Hematopoietic multipotent progenitor cell (in vitro differentiated cells): ENCODE measurements at regions not wholly inside any gene's neighbourhood (a gene's known extent, or its start where the extent isn't known, plus 50 kb on each side); places are given as distances from the start of the nearest gene placed in this dataset.
A peak's percentile ranks its signal among the peaks of the same experiment; 100 is the strongest.
"Not testable (repeated sequence)": the region's sequence is repeated elsewhere in the genome, so short reads cannot be mapped to it uniquely, and the experiment has no call there.

Source experiments
- DNase-seq, 3 donors: peaks; one replicate each; pipeline ENCODE4 v3.0.0-alpha.2; 2011 to 2015; ENCODE audit warnings: low read depth in 2 of 3, low spot score in 2 of 3

DNA sequence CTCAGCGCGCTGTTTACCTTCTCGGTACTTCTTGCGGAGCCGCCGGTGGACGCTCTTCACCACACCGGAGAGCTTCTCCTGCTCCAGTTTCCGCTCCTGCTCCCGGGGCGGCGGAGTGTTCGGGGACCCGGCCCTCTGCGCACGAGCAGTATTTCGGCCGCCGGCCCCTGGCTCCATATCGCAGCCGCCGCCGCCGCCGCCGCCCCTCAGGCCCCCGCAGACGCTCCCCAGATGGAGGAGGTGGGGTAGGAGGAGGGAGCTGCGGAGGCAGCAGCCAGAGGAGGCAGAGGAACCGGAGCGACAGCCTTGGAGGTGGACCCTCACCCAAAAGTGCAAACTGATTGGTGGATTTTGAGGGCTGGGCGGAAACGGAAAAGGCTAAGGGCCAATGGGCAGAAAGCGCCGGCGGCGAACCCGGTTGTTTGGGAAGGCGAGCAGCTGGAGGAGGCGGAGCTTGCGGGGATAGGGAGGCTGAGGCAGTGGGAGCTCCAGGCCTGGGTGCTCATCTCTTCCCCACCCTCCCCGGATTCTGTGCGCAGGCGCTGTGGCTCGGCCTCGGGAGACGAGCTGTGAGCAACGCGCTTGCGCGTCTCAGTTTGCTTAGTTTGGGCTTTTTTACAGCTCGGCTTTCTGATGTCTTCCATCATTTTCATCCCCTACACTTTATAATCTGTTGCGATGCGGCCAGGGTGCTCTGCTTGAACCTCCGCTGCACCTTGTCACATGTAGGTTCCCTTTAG is 146.9 kb downstream of the GPR85 start:
- DNase-seq, result peak; percentile 96 to 100 (median 99)

DNA sequence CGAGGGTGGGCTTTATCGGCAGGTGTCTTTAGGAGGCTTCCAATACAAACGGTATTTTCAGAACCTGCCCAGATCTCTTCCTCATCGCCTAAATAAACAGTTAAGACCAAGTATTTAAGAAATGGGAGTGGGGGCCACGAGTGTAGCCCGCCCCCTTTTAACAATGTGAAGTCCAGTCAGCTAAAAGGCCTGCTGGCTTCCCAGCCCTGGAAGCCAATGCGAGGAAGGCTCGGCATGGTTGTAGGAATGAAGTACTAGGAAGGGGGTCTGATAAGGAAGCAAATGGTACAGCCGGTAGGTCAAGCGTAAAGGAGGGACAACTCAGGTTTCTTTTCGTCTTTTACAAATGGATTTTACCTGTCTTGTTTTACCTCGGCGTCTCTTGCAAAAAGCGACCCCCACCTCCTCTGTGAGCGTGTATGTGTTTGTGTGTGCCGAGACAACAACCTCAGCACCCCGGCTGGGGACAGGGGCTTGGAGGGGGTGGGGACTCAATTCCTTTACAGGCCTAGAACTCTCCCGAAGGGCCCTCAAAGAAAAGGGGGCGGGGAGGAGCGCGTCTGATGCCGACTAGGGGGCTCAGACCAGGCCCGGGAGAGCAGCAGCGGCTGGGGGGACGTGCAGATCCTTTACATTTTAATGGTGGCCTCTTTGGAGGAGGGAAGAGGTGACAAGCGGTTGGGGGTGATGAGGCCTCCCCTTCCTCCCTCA is 147.6 kb downstream of the GPR85 start:
- peak; percentile 5 to 66 (median 49) for DNase-seq

DNA sequence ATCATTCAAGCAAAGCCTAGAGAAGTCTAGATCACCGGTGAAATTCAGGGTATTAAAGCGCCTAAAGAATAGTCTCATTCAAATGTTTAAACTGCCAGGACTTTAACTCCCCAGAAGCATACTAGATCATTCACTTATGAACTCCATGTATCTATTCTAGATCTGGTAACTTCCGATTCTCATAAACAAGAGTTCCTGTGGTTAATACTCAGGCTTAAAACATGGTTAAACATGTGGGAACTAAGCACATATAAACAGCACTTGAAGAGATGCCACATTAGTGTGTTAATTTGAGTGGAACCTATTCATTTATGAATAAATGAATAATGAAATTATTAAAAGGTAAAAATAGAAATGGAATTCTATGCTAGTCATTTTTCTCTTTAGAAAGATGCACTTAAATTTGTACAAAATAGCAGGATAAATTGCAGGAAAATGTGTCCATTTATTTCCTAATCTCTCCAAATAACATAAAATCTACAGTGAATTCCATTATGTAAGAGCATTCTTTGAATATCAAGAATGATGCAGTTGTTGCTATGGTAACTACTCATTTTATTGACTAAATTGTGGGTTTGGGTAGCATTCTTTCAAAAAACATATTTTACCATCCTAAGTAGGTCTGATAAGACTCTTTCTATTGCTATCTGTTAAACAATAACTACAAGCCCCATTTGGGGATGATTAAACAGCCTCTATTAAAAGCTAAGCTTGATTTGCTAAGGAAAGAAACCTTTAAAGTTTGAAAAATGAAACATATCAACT is 147.6 kb upstream of the TMEM168 start:
- peak in 1 of 3 donors; percentile 10 for DNase-seq

DNA sequence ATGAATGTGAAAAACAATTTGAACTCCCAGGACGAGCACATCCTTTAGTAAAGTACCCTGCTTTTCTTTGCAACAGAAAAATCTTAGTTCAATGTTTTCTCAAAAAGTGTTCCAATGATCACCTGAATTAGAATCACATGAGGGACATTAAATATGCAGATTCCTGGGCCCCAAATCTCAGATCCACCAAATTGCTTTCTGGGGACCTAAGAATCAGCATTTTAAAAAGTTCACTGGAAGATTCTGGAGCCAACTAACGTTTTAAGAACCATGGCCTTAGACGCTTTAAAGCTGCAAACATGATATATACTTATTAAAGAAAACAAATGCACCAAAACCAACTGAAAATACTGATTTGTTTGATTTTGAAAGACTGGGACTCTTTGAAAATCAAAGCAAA is 143.4 kb upstream of the TMEM168 start:
- DNase-seq, result no peak

DNA sequence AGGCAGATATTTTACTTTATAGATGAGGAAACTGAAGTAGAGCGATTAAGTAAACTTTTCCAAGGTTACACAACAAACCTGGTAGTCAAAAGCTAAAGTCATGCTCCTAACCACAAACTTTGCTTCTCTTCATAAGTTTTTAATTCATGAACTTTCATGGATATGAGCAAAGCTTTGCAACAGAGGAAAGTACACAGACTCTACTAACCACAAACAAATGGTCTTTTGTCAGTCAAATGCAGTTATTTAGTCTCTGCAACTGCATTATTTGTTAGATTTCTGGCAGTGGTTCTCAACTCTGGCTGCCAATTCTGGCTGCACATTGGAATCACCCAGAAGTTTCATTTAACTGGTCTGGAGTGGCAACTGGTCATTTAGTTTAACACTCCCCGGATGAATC is 140.6 kb upstream of the TMEM168 start:
- peak in 1 of 3 donors; percentile 28 for DNase-seq

DNA sequence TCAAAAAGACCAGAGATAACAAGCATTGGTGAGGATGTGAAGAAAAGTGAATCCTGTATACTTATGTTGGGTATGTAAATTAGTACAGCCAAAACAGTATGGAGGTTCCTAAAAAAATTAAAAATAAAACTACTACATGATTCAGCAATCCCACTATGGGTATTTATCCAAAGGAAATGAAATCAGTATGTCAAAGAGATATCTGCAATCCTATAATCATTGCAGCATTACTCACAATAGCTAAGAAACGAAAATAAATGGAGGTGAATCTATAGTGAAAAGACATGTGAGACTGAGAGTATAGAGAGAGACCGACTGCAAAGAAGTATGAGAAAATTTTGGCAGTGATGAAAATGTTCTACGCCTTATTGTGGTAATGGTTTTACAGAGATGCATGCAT is 139.2 kb upstream of the TMEM168 start:
- no peak for DNase-seq

DNA sequence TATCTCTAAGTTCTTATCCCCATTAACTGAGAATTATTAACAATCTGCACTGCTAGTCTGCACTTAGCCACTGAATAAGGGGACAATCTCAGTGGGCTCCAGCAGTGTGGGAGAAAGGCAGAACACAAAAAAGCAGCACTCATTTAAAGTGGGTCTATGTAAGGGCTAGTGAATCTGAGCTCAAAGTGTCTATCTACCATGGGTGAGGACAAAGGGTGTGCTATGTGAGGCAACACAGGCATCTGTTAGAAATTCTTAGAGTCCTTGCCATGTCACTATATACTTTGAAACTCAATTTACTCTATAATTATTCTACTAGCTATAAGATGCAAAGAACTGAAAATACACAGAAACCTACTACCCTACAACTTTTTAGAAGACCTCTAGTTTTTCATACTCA is 135.8 kb upstream of the TMEM168 start:
- no peak for DNase-seq

DNA sequence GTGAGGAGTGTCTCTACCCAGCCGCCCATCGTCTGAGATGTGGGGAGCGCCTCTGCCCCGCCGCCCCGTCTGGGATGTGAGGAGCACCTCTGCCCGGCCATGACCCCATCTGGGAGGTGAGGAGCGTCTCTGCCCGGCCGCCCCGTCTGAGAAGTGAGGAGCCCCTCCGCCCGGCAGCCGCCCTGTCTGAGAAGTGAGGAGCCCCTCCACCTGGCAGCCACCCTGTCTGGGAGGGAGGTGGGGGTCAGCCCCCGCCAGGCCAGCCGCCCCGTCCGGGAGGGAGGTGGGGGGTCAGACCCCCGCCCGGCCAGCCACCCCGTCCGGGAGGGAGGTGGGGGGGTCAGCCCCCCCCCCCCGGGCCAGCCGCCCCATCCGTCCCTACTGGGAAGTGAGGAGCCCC is 132.4 kb upstream of the TMEM168 start:
- DNase-seq, result not testable (repeated sequence)

DNA sequence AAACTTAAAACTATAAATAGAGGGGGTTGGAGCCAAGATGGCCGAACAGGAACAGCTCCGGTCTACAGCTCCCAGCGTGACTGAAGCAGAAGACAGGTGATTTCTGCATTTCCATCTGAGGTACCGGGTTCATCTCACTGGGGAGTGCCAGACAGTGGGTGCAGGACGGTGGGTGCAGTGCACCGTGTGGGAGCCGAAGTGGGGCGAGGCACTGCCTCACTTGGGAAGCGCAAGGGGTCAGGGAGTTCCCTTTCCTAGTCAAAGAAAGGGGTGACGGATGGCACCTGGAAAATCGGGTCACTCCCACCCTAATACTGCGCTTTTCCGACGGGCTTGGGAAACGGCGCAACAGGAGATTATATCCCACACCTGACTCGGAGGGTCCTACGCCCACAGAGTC is 126.2 kb upstream of the TMEM168 start:
- DNase-seq, result not testable (repeated sequence)

DNA sequence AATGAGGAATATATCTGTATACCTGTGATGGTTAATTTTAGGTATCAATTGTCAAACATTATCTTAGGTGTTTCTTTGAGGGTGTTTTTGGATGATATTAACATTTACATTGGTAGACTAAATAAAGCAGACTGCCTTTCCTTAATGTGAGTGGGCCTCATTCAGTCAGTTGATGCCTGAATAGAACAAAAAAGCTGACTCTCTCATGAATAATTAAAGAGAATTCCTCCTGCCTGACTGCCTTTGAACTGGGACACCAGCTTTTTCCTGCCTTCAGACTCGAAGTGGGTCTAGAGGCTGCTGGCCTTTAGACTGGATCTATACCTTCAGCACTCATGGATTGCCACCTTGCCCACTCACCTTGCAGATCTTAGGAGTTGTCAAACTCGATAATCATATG is 117.9 kb upstream of the TMEM168 start:
- no peak for DNase-seq

DNA sequence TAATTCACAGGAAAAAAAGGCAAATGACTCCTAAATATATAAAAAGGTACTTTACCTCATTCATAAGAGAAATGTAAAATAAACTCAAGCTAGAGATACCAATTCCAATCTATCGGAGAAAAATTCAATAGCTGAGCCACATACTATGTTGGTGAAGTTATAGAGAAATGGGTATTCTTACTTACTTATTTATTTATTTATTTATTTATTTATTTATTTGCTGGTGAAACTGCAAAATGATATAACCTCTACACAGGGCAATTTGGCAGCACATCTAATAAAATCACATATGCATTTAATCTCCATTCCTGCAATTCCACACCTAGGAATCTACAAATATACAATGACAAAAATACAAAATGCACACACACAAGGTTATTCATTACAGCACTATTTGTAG is 117.5 kb upstream of the TMEM168 start:
- DNase-seq, result no peak

DNA sequence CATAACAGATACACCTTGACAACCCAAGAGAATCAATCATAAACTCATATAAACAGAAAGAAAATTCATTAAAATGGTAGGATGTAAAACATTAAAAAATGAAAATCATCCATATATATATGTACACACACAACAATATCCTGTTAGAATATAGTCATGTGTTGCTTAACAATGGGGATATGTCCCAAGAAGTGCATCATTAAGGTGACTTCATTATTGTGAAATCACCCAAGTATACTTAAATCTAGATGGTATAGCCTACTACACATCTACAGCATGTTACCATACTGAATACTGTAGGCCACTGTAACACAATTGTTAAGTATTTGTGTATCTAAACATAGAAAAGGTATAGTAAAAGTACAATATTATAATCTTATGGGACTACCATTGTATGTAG is 115.8 kb upstream of the TMEM168 start:
- DNase-seq, result no peak

DNA sequence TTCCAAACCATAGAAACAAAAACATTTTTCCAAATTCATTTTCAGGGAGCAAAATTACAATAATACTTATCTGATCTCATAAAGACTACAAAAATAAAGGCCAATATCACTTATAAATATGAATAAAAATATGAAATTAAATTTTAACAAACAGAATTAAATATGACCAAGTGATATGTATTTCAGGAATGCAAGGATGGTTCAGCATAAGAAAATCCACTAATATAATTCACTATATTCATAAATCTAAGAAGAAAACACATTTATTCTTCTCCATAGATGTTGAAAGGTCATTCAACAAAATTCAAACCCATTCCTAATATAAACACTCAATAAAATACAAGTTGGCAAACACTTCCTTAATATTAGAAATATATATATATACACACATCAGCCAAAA is 115.2 kb upstream of the TMEM168 start:
- DNase-seq, result no peak

DNA sequence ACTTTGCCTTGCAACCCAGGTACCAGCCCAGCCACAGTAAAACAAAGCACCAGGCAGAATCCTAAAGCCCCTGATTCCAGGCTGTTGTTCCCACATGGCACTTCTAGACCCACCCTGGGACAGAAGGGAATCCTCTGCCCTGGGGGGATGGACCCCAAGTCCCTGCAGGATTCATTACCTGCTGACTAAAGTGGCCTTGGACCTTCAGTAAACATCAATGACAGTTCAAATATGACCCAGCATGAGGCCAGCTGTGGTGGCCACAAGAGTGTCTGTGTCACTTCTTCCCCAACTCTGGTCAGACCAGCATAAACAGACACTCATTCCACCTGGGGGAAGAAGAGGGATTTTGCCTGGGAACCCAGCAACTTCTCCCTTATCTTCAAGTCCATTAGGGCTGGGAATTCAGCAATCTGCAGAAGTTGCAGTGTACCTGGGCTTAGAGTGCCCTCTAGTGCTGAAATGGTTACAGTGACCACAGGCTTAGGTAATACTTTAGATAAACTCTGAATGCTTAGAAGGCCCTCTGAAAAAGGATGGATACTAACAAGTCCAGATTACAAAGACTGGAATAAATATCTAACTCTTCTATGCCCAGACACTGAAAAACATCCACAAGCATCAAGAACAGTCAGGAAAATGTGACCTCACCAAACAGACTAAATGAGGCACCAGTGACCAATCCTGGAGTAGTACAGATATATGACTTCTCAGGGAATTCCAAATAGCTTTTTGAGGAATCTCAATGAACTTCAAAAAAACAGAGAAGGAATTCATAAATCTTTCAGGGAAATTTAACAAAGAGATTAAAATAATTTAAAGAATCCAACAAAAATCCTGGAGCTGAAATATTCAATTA is 108.5 kb upstream of the TMEM168 start:
- DNase-seq, result peak in 2 of 3 donors; percentile 62 to 80

DNA sequence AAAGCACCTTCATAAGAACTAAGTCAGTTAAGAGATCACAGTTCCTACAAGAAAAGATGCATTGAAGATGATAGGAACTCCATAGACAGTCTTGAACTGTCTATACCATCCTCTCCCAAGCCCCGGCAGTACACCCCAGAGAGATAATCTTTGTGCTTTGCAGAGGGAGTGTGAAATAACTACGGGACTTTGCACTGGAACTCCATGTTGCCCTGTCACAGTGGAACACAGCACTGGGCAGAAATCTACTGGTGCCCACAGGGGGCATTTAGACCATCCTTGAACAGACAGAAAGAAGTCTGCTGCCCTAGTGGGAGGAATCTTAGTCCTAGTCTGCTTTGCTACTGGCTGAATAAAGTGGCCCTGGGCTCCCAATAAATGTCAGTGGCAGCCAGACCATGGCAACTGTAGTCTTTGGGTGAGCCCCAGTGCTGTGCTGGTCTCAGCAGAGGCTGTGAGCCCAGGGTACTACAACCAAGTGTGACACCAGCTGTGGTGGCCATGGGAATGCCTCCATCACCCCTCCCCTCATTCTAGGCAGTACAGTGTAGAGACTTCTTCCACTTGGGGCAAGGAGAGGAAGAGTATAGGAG is 107.7 kb upstream of the TMEM168 start:
- DNase-seq, result no peak

DNA sequence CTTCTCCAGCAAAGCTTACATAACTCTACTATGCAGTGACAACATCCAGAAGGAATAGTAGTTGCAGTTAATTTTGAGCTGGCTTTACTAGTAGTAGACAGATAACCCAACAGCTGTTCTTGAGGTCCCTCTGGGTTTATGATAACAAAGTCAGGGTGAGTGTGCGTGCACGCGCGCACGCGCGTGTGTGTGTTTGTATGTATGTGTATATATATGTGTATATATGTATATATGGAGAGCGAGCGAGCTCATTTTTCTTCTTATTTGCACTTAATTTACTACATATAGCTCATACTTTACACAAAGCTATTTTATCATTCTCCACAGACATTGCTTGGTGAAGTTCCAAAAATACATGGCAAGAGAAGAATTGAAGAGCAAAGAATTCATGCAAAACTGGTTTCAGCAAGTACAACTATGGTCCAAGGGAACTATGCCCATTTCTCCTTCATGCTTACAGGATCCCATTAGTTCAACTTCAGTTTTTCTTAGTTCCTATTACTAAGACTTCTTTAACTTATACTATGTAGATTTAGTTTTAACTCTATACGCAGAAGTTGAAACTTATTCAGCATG is 105.9 kb upstream of the TMEM168 start:
- DNase-seq, result no peak

DNA sequence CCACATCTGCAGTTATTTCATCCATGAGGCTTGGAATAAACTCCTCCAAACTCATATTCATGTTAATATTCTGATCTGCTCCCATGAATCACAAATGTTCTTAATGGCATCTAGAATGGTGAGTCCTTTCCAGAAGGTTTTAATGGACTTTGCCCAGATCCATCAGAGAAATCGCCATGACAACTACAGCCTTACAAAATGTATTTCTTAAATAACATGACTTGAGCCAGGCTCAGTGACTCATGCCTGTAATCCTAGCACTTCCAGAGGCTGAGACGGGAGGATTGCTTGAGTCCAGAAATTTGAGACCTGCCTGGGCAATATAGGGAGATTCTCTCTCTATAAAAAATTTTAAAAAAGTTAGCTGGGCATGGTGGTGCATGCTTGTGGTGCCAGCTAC is 102.1 kb upstream of the TMEM168 start:
- no peak for DNase-seq

DNA sequence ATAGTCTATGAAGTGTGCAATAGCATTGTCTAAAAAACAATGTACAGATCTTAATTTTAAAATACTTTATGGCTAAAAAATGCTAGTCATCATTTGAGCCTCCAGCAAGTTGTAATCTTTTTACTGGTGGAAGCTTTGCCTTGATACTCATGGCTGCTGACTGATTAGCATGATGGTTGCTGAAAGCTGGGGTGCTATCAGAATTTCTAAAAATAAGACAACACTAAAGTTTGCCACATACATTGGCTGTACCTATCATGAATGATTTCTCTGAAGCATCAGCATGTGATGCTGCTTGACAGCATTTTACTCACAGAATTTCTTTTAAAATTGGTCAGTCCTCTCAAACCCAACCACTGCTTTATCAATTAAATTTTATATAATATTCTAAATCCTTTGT is 101.5 kb upstream of the TMEM168 start:
- no peak for DNase-seq

DNA sequence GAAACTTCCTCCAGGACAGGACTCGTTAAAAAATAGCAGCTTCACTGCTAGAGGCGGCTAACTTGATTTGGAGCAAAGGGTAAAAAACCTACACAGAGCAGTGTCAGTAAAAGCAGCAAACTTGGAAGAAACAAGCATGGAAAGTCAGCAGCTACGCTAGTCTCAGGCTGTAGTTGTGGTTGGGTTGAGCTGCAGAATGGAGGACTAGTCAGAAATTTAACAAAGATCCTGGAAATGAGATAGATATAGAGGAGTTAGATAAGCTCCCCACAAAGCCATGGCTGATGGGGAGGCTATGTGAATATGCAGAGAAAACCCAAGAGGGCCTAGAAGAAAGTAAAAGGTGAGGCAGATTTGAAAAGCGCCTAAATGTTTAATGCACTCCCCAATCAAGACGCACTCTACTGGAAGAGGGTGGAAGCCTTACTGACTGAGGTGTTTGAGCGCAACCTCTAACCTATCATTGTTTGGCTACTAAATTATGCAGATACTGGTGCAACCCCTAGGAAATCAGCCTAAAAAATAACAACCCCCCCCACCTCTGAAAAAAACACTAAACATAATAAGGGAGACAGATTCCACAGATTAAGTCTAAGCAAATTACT is 99.7 kb upstream of the TMEM168 start:
- no peak for DNase-seq

DNA sequence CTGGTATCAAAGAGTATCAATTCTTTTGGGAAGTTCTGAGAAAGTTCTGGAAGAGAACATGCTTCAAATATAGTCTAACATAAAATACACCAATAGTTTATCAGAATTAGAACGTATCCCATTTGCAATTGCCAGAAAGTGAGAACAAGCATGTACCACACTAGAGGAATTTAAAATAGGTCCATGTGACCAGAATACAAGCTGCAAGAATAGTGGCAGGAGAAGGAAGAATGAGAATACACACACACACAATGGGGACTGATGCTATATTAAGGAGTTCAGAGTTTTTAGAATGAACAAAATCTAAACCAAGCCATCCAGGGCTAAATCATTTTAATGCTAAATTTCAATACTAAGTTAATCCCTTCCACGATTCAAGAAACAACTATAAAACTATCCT is 99.1 kb upstream of the TMEM168 start:
- no peak for DNase-seq
